ENCODE measurements at regions not wholly inside any gene's neighbourhood (a gene's known extent, or its start where the extent isn't known, plus 50 kb on each side); places are given as distances from the start of the nearest gene placed in this dataset.

DNA sequence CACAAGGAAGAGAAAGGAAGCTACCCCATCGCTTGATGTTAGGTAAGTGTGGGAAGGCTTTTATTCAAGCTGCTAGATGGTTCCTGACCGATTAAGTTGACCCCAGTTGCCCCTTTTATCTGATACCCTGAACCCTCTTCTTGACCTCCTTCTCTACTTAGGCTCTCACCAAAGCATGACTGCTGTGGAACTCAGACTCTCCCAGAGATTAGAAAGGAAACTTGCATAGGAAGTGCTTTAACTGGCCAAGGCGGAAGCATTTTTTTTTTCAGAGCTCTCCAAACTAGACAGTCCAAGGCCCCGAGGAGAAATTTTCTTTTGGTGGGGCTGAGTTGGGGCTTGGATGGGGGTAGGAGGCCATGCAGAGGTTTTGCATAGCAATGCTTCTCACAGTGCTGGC lies 101.3 kb upstream of the USP24 start:
- no peaks in the 10 kb centered on the region for H3K4me1 ChIP-seq (ENCODE audit: low read length)
- no peaks in the 10 kb centered on the region for H3K9me3 ChIP-seq (ENCODE audit: insufficient read depth, low read length)
- TF ChIP-seq, protein P1, sequence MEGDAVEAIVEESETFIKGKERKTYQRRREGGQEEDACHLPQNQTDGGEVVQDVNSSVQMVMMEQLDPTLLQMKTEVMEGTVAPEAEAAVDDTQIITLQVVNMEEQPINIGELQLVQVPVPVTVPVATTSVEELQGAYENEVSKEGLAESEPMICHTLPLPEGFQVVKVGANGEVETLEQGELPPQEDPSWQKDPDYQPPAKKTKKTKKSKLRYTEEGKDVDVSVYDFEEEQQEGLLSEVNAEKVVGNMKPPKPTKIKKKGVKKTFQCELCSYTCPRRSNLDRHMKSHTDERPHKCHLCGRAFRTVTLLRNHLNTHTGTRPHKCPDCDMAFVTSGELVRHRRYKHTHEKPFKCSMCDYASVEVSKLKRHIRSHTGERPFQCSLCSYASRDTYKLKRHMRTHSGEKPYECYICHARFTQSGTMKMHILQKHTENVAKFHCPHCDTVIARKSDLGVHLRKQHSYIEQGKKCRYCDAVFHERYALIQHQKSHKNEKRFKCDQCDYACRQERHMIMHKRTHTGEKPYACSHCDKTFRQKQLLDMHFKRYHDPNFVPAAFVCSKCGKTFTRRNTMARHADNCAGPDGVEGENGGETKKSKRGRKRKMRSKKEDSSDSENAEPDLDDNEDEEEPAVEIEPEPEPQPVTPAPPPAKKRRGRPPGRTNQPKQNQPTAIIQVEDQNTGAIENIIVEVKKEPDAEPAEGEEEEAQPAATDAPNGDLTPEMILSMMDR (IDR thresholded peaks at IDR 0.05; ENCODE audit: low read depth, low read length): no peak
- no peak for TF ChIP-seq EZH2phosphoT487 (IDR thresholded peaks at IDR 0.05; ENCODE audit: low read depth)
- H2AFZ ChIP-seq (ENCODE audit: low read depth, low read length): no peak overlapping the region
- no peak overlapping the region for H3K9ac ChIP-seq (ENCODE audit: low read length)
- H3K27me3 ChIP-seq (ENCODE audit: low read depth, low read length): peaks cover 6% of the 10 kb centered on the region; the same call in 1 of the 2 replicates
- no peaks in the 10 kb centered on the region for H3K36me3 ChIP-seq (replicated peaks; ENCODE audit: low read depth, low read length)
- no peaks in the 10 kb centered on the region for H3K79me2 ChIP-seq (ENCODE audit: low read length)
- no peaks in the 10 kb centered on the region for H4K20me1 ChIP-seq (ENCODE audit: insufficient read depth, low read length)
- H3K4me2 ChIP-seq (ENCODE audit: low read length): no peak overlapping the region
- H3K27ac ChIP-seq (ENCODE audit: low read length): no peak overlapping the region
- no peak overlapping the region for H3K4me3 ChIP-seq (ENCODE audit: low read length)

DNA sequence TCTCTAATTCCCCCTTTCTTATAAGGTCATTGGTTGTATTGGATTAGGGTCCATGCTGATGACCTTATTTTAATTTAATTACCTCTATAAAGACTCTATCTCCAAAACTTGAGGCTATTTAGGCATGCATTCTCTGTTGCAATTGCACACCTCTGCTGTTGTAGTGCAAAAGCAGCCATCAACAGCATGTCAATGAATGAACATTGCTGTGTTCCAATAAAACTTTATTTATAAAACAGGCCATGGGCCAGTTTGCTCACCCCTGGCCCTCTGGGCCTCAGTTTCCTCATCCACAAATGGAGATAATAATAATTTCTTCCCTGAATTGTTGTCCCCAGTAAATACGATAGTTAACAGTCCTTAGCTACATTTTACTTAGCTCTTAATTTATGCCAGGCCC lies 100.4 kb upstream of the USP24 start:
- Histone ChIP-seq H2AFZ (ENCODE audit: low read depth, low read length) (no peak overlapping the region), H4K20me1 (ENCODE audit: insufficient read depth, low read length) (no peaks in the 10 kb centered on the region), H3K4me1 (ENCODE audit: low read length) (no peaks in the 10 kb centered on the region)

DNA sequence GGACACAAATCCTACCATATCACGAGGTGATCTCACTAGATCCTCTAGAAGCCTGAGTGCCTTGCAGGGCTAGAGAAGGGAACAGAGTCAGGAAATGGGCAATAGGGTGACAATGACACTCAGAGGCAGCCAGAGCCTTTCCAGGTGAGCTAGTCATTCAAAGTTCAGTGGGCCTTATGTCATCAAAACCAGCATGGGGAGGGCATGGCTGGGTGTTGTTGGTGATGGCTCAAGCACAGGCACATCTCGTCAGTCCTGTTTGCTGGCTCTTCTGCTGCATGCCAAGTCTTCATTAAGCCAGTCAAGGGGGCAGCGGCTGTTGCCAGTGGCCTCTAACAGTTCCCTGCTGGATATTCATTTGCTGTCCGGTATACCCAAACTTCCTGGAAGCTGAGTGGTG lies 99.6 kb upstream of the USP24 start:
- Histone ChIP-seq H3K27ac (ENCODE audit: low read length) (no peak overlapping the region), H3K79me2 (ENCODE audit: low read length) (no peaks in the 10 kb centered on the region), H3K36me3 (replicated peaks; ENCODE audit: low read depth, low read length) (no peaks in the 10 kb centered on the region), H3K27me3 (ENCODE audit: low read depth, low read length) (peaks cover 6% of the 10 kb centered on the region; the same call in 1 of the 2 replicates), H4K20me1 (ENCODE audit: insufficient read depth, low read length) (no peaks in the 10 kb centered on the region), H3K9me3 (ENCODE audit: insufficient read depth, low read length) (no peaks in the 10 kb centered on the region), H3K9ac (ENCODE audit: low read length) (no peak overlapping the region), H2AFZ (ENCODE audit: low read depth, low read length) (no peak overlapping the region), H3K4me1 (ENCODE audit: low read length) (no peaks in the 10 kb centered on the region), H3K4me2 (ENCODE audit: low read length) (no peak overlapping the region), H3K4me3 (ENCODE audit: low read length) (no peak overlapping the region)
- no peak for TF ChIP-seq EZH2phosphoT487 (IDR thresholded peaks at IDR 0.05; ENCODE audit: low read depth)
- TF ChIP-seq, protein P1 (IDR thresholded peaks at IDR 0.05; ENCODE audit: low read depth, low read length): no peak

More for the DNA sequence above, 100.4 kb upstream of the USP24 start:
- H3K27me3 ChIP-seq (ENCODE audit: low read depth, low read length): peaks cover 6% of the 10 kb centered on the region; the same call in 1 of the 2 replicates
- no peaks in the 10 kb centered on the region for H3K9me3 ChIP-seq (ENCODE audit: insufficient read depth, low read length)
- no peak overlapping the region for H3K27ac ChIP-seq (ENCODE audit: low read length)
- H3K9ac ChIP-seq (ENCODE audit: low read length): no peak overlapping the region
- TF ChIP-seq, protein P1 (IDR thresholded peaks at IDR 0.05; ENCODE audit: low read depth, low read length): no peak
- no peak for TF ChIP-seq EZH2phosphoT487 (IDR thresholded peaks at IDR 0.05; ENCODE audit: low read depth)
- H3K79me2 ChIP-seq (ENCODE audit: low read length): no peaks in the 10 kb centered on the region
- H3K4me3 ChIP-seq (ENCODE audit: low read length): no peak overlapping the region
- H3K4me2 ChIP-seq (ENCODE audit: low read length): no peak overlapping the region
- no peaks in the 10 kb centered on the region for H3K36me3 ChIP-seq (replicated peaks; ENCODE audit: low read depth, low read length)

DNA sequence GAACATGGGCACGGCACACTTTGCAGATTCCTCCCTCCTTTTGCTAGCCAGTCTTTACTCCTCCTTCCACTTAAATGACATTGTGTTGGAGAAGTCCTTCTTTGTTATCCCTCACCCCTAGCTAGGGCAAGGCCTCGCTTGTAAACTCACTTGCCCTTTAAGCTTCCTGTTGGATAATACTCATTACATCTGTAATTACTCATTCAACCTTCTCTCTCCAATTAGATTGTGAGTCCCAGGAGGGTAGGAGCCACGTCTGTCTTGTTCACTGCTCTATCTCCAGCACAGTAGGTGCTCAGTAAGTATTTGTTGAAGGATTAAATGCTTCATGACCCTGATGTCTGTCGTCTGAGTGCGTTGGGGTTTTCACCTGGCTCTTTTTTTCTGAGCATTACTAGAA lies 98.7 kb upstream of the USP24 start:
- Histone ChIP-seq H3K9me3 (ENCODE audit: insufficient read depth, low read length) (no peaks in the 10 kb centered on the region), H3K79me2 (ENCODE audit: low read length) (no peaks in the 10 kb centered on the region), H4K20me1 (ENCODE audit: insufficient read depth, low read length) (no peaks in the 10 kb centered on the region), H3K27me3 (ENCODE audit: low read depth, low read length) (peaks cover 6% of the 10 kb centered on the region; the same call in 1 of the 2 replicates), H3K9ac (ENCODE audit: low read length) (no peak overlapping the region), H3K4me3 (ENCODE audit: low read length) (no peak overlapping the region), H3K27ac (ENCODE audit: low read length) (no peak overlapping the region), H3K4me1 (ENCODE audit: low read length) (no peaks in the 10 kb centered on the region), H3K4me2 (ENCODE audit: low read length) (no peak overlapping the region), H3K36me3 (replicated peaks; ENCODE audit: low read depth, low read length) (no peaks in the 10 kb centered on the region), H2AFZ (ENCODE audit: low read depth, low read length) (no peak overlapping the region)
- no peak for TF ChIP-seq EZH2phosphoT487 (IDR thresholded peaks at IDR 0.05; ENCODE audit: low read depth)
- TF ChIP-seq, protein P1 (IDR thresholded peaks at IDR 0.05; ENCODE audit: low read depth, low read length): no peak

Data from OCI-LY3 (cell line).